NCI-H1436 (cell line): ENCODE measurements at regions not wholly inside any gene's neighbourhood (a gene's known extent, or its start where the extent isn't known, plus 50 kb on each side); places are given as distances from the start of the nearest gene placed in this dataset.

Source experiments
- DNase-seq: peaks from one replicate; lab custom pipeline; 2025; lab: John Stamatoyannopoulos, UW

GRCh38 chr1:94325377-94326302 lies 88.3 kb upstream of the ARHGAP29 start:
- no peak for DNase-seq

GRCh38 chr1:94324178-94324544 lies 86.8 kb upstream of the ARHGAP29 start:
- DNase-seq, result no peak

DNA sequence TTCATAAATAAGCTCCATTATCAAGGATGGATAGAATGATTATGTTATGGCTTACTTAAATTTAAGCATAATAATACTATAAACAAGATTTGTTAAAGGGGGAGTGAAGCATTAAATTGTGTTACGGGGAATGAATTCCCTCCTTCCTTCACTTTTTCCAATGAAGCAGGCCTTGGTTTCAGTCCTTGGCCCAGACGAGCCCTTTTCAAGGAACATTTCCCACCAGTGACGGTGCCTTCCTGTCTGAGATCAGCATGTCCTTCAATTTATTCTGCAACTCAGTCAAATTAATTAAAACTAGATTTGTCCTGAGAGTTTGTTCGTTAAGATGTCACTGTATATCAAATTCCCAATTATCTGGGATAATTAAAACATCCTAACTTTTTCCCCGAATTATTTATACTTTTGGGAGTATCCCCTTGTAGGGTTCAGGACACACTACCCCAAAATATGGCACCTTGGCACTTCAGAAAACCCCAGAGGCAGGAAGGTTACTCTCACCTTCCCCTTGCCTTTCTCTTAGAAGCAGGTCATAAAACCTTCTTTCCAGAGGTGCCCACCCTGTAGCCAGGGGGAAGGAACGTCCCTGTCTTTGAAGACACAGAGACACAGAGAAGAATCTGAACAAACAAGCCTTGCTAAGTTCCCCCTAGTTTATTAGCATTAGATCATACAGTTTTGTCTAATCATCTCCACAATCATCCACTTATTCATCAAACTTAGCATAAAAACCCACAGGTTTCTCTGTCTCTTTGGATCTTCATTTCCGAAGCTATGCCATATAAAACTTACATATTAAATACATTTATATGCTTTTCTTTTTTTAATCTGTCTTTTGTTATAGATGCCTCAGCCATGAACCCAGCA lies 86.2 kb upstream of the ARHGAP29 start:
- DNase-seq, result no peak

DNA sequence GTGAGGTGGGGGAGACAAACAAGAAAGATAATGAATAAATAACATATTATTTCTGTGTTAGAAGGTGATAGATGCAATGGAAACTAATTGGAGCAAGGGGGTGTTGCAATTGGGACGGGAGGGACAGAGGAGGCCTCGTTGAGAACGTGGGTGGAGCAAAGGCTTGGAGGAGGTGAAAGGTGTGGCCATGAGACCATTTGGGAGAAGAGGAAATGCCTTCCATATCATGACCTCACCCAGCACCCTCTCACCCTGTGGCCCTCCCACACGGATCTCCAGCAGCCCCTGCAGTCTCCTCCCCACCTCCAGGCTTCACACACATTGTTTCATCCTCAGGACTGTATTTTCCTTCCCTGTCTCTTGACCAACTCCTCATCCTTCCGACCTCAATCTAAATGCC lies 85.3 kb upstream of the ARHGAP29 start:
- DNase-seq, result no peak

DNA sequence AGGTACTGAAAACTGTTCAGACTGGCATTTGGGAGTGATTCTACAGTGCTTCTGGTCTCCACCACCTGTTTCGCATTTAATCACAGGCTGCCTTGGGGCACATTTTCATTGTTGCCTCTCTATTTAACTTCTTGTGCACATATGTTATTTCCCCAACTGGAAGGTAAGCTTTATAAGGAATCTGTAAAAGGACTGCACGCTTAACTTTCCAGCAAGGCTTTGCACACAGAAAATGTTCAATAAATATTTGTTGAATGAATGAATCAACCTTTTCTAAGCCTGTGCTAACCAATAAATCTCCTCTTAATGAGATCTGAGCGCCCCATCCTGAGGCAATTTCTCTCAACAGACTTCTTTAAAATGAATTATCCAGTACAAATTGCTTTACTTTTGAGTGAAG lies 84.3 kb upstream of the ARHGAP29 start:
- no peak for DNase-seq

DNA sequence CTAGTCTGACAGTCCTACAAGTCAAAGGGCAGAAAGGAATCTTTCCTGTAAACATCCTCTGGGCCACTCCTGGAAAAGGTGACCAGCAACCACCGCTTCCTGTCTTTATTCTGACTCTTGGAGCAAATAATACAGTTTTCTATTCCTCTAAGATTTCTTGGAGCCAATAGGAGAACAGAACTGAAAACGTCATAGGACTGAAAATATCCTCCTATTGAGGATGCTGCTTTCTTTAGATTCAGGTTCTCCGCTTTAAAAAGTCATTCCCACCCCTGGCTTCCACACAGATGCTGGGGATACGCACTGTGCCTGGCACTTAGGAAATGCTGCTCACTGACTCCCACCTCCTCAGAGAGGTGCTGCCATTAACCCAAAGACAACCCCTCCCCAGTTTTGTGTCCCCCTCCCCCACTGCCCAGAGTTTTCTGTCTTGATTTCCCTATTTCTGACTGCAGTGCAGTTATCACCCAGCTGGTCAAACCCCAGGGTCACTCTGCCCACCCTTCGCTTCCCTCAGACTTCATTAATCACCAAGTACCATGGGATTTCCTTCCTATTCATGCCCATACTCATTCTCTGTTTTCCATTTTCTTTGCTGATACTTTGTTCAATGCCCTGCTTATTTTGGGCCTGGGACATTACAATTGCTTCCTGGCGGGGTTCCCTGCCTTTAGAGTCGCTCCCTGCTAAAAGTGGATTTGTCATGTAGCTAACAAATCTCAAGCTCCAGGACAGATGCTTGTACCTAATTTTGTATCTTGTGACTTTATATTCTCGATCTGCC lies 82.1 kb upstream of the ARHGAP29 start:
- DNase-seq, result no peak

GRCh38 chr1:94318505-94319030 lies 81.2 kb upstream of the ARHGAP29 start:
- DNase-seq, result no peak

DNA sequence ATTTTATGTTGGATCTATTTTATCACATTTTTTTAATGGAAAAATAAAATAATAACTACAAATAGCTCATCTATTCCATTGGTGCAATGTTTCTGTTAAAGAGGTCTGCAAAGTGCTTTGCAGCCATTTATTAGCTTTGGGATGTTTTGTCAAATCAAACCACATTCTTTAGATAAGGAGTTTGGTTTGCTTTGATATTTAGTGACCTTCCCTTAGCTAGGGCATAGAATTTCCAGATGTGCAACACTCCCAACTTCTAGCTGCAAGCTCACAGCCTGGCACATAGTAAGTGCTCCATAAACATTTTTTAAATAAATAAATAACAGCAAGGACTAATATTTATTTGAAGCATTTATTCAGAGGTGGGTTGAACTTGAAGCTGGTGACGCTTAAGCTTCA lies 80.4 kb upstream of the ARHGAP29 start:
- no peak for DNase-seq

DNA sequence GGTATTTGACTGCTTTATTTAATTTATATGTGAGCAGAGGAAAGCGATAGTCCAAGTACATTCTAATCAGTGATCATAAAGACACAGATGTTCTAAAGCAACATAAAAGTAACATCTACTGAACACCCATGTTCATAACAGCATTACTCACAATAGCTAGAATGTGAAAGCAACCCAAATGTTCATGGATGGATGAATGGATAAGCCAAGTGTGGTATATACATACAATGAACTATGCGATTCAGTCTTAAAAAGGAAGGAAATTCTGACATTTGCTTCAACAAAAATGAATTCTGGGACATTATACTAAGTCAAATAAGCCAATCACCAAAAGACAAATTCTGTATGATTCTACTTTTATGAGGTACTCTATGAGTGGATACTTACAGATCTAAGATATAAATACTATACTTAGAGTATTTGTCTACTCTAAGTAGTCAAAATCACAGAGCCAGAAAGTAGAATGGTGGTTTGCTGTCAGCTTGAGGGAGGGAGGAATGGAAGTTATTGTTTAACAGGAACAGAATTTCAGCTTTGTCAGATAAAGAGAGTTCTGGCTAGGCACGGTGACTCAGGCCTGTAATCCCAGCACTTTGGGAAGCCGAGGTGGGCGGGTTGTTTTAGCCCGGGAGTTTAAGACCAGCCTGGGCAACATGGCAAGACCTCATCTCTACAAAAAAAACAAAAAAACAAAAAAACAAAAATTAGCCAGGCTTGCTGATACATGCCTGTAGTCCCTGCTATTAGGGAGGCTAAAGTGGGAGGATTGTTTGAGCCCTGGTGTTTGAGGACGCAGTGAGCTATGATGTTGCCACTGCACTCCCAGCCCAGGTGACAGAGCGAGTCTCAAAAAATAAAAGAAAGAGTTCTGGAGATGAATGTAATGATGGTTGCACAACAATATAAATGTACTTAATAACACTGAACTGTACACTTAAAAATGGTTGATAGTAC lies 79.7 kb upstream of the ARHGAP29 start:
- no peak for DNase-seq

GRCh38 chr1:94316183-94316582 lies 78.8 kb upstream of the ARHGAP29 start:
- no peak for DNase-seq

- no peak for DNase-seq
Observed at GRCh38 chr1:94315552-94316116, 78.2 kb upstream of the ARHGAP29 start.

GRCh38 chr1:94314222-94314858 lies 77.0 kb upstream of the ARHGAP29 start:
- DNase-seq, result no peak

- no peak for DNase-seq
Observed at GRCh38 chr1:94310570-94311270, 73.3 kb upstream of the ARHGAP29 start.

GRCh38 chr1:94309829-94310569 lies 72.6 kb upstream of the ARHGAP29 start:
- no peak for DNase-seq

DNA sequence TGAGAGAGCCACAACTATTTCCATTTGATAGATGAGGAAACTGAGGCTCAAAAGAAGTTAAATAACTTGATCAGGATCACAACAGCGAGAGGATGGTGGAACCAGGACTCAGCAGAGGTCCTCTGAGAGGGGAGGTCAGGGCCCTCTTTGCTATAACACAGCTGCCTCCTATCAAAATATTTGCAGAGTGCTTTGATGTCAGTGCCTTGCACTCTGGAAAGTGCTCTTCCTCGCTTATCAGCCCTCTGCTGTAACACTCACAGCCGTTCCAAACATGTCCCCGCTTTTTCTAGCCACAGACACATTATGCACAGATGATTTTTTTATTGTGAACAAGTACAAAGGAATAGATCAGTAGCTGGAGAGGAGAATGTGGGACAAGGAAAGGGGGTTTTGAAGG lies 71.8 kb upstream of the ARHGAP29 start:
- no peak for DNase-seq

DNA sequence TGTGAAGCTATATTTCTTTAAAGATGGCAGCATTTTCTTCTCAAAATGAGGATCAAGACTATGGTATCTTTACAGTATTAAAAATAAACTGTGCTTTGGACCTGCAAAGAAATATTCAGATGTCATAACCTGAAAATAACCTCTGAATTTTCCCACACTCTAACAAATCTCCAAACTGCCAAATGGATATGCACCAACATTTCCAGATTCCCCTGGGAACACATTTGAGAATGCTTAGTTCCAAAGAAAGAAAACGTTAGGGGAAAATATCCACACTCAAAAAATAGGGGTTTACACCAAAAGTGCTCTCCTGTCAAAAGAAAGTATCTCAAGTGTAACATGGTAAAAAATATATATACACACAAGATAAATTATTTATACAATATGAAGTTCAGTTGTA lies 69.1 kb upstream of the ARHGAP29 start:
- DNase-seq, result no peak

DNA sequence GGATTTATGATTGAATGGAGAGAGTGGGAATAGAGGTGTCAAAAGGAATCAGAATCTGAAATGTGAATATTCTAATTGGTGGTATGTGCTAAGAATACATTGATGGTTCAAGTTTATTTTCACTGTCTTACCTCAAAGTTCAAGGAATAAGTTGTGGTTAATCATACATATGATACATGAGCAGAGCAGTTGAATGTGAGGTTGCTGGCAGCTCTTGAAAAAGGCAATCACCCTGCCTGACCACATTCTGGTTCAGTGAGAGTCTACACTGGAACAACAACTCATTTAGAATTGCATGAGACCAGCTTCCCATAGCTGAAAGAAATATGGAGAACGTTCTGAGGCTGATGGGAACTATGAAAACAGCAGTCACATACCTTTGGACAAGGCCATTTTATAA lies 68.3 kb upstream of the ARHGAP29 start:
- no peak for DNase-seq

DNA sequence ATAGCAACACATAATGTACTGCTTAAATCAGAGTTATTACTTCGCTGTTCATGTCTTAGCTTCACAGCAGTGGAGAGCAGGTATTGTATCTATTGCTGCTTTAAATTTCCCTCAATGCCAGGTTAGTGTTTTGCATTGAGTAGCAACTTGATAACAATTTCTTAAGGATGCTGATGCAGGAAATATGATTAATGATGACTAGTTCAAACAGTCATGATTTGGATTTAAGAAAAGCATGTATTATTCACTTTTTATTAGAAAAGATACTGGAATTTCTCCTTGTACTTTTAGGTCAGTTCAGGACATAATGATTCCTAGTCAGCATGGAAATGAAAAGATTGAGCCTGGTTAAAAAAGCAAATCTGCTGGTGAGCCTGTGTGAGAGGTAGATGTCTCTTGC lies 67.2 kb upstream of the ARHGAP29 start:
- no peak for DNase-seq

- no peak for DNase-seq
Observed at GRCh38 chr1:94303005-94303404, 65.6 kb upstream of the ARHGAP29 start.
